ENCODE measurements at regions not wholly inside any gene's neighbourhood (a gene's known extent, or its start where the extent isn't known, plus 50 kb on each side); places are given as distances from the start of the nearest gene placed in this dataset.

GRCh38 chr10:88086187-88086960 lies 222.9 kb downstream of the PTEN start:
- no peaks in the 10 kb centered on the region for H3K9me3 Mint-ChIP-seq (ENCODE audit: low read depth, unreplicated experiment)
- peaks cover 15% of the 10 kb centered on the region for H3K4me1 Mint-ChIP-seq (ENCODE audit: low read depth, unreplicated experiment)
- CTCF ChIA-PET, result interaction anchor here (0.6 kb wide), 1 partner anchor 301 kb away, joined by 5 read pairs; no protein-coding TSS in a partner anchor
- peaks cover 8% of the 10 kb centered on the region for H3K27me3 Mint-ChIP-seq (ENCODE audit: unreplicated experiment)
- no peak overlapping the region for H3K27ac Mint-ChIP-seq (ENCODE audit: unreplicated experiment)
- intact Hi-C loops (cut with micrococcal nuclease; ENCODE audit: unreplicated experiment), result no loop called here
- no peak overlapping the region for H3K4me3 Mint-ChIP-seq (ENCODE audit: low read depth, unreplicated experiment)
- no peak for DNase-seq
- BruUV-seq (replicated peaks), result no TSS peak
- TF ChIP-seq CTCF (IDR thresholded peaks at IDR 0.05; ENCODE audit: unreplicated experiment), result no peak
- no peaks in the 10 kb centered on the region for H3K36me3 Mint-ChIP-seq (ENCODE audit: insufficient read depth, unreplicated experiment)

- Mint-ChIP-seq H3K9me3 (ENCODE audit: low read depth, unreplicated experiment) (no peaks in the 10 kb centered on the region), H3K27ac (ENCODE audit: unreplicated experiment) (no peak overlapping the region), H3K4me1 (ENCODE audit: low read depth, unreplicated experiment) (peaks cover 9% of the 10 kb centered on the region), H3K36me3 (ENCODE audit: insufficient read depth, unreplicated experiment) (no peaks in the 10 kb centered on the region), H3K4me3 (ENCODE audit: low read depth, unreplicated experiment) (no peak overlapping the region), H3K27me3 (ENCODE audit: unreplicated experiment) (peaks cover 8% of the 10 kb centered on the region)
- no peak for TF ChIP-seq CTCF (IDR thresholded peaks at IDR 0.05; ENCODE audit: unreplicated experiment)
- CTCF ChIA-PET, result no interaction called here
- DNase-seq, result no peak
- BruUV-seq (replicated peaks), result no TSS peak
- intact Hi-C loops (cut with micrococcal nuclease; ENCODE audit: unreplicated experiment), result no loop called here
These were observed 225.3 kb downstream of the PTEN start for GRCh38 chr10:88088441-88089340.

- intact Hi-C loops (cut with micrococcal nuclease; ENCODE audit: unreplicated experiment), result no loop called here
- H3K4me3 Mint-ChIP-seq (ENCODE audit: low read depth, unreplicated experiment), result no peak overlapping the region
- no peak for DNase-seq
- no peaks in the 10 kb centered on the region for H3K36me3 Mint-ChIP-seq (ENCODE audit: insufficient read depth, unreplicated experiment)
- H3K9me3 Mint-ChIP-seq (ENCODE audit: low read depth, unreplicated experiment), result no peaks in the 10 kb centered on the region
- CTCF ChIA-PET, result interaction anchor here (0.7 kb wide), 1 partner anchor 1056 kb away, joined by 5 read pairs; no protein-coding TSS in a partner anchor
- no TSS peak for BruUV-seq (replicated peaks)
- H3K4me1 Mint-ChIP-seq (ENCODE audit: low read depth, unreplicated experiment), result peaks cover 9% of the 10 kb centered on the region
- TF ChIP-seq CTCF (IDR thresholded peaks at IDR 0.05; ENCODE audit: unreplicated experiment), result no peak
- peaks cover 8% of the 10 kb centered on the region for H3K27me3 Mint-ChIP-seq (ENCODE audit: unreplicated experiment)
- H3K27ac Mint-ChIP-seq (ENCODE audit: unreplicated experiment), result no peak overlapping the region
These were observed 226.1 kb downstream of the PTEN start for GRCh38 chr10:88089498-88089897.

GRCh38 chr10:88090568-88091214 lies 227.3 kb downstream of the PTEN start:
- Mint-ChIP-seq H3K4me3 (ENCODE audit: low read depth, unreplicated experiment) (no peak overlapping the region), H3K27me3 (ENCODE audit: unreplicated experiment) (peaks cover 8% of the 10 kb centered on the region), H3K9me3 (ENCODE audit: low read depth, unreplicated experiment) (no peaks in the 10 kb centered on the region), H3K4me1 (ENCODE audit: low read depth, unreplicated experiment) (peaks cover 9% of the 10 kb centered on the region), H3K36me3 (ENCODE audit: insufficient read depth, unreplicated experiment) (no peaks in the 10 kb centered on the region), H3K27ac (ENCODE audit: unreplicated experiment) (peak overlapping the region; percentile 18)
- BruUV-seq (replicated peaks), result no TSS peak
- CTCF ChIA-PET, result interaction anchor here (0.6 kb wide), 1 partner anchor 342 kb away, joined by 5 read pairs; no protein-coding TSS in a partner anchor
- no peak for TF ChIP-seq CTCF (IDR thresholded peaks at IDR 0.05; ENCODE audit: unreplicated experiment)
- intact Hi-C loops (cut with micrococcal nuclease; ENCODE audit: unreplicated experiment), result no loop called here
- DNase-seq, result no peak

All from Calu3 (cell line).